ENCODE measurements at regions not wholly inside any gene's neighbourhood (a gene's known extent, or its start where the extent isn't known, plus 50 kb on each side); places are given as distances from the start of the nearest gene placed in this dataset.

DNA sequence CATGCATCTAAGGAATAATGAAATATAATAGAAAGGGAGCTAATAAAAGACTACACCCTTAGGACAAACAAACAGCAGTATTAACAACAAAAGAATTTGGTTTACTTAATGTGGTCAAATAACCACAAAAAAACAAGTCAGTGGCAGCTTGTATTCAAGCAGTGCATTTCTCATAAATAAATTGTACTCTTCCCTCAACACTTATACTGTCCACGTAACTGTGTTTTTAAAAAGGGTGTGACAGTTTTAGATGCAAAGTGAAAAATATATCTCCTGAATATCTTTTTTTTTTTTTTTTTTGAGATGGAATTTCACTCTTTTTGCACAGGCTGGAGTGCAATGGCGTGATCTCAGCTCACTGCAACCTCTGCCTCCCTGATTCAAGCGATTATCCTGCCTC is 698.2 kb upstream of the CADM2 start:
- Histone ChIP-seq H4K20me1 (ENCODE audit: insufficient read depth, low read depth, low read length) (no peaks in the 10 kb centered on the region), H3K36me3 (ENCODE audit: insufficient read depth, low read length) (no peaks in the 10 kb centered on the region), H3K27me3 (ENCODE audit: low read length) (no peaks in the 10 kb centered on the region), H3K9ac (ENCODE audit: low read length) (no peak overlapping the region), H3K9me2 (replicated peaks; ENCODE audit: insufficient read depth, low read length) (no peaks in the 10 kb centered on the region), H3K4me2 (ENCODE audit: low read depth, low read length, poor library complexity, severe bottlenecking) (no peak overlapping the region), H3K27ac (ENCODE audit: low read length) (no peak overlapping the region), H3K9me3 (ENCODE audit: low read length) (peaks cover 17% of the 10 kb centered on the region), H3K4me1 (ENCODE audit: low read length) (no peaks in the 10 kb centered on the region), H3K79me2 (ENCODE audit: low read length) (no peaks in the 10 kb centered on the region), H3K4me3 (ENCODE audit: low read length) (no peak overlapping the region), H2AFZ (ENCODE audit: low read length) (no peak overlapping the region)
- no peak for DNase-seq

DNA sequence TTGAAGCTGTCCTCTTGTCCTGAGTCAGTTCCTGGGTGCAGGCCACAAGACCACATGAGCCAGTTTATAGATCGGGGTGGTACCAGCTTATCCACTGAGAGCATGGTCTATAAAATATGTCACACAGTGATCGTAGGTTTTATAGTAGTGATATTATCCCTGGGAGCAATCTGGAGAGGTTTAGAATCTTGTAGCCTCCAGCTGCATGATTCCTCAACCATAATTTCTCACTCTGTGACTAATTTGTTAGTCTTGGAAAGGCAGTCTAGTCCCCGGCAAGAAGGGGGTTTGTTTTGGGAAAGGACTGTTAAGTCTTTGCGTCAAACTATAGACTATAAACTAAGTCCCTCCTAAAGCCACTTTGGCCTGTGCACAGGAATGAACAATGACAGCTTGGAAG is 693.0 kb upstream of the CADM2 start:
- no peak overlapping the region for H3K4me3 ChIP-seq (ENCODE audit: low read length)
- no peaks in the 10 kb centered on the region for H3K9me2 ChIP-seq (replicated peaks; ENCODE audit: insufficient read depth, low read length)
- no peak overlapping the region for H3K4me2 ChIP-seq (ENCODE audit: low read depth, low read length, poor library complexity, severe bottlenecking)
- no peaks in the 10 kb centered on the region for H3K4me1 ChIP-seq (ENCODE audit: low read length)
- H3K9me3 ChIP-seq (ENCODE audit: low read length), result peaks cover 39% of the 10 kb centered on the region
- H3K9ac ChIP-seq (ENCODE audit: low read length), result no peak overlapping the region
- H3K27me3 ChIP-seq (ENCODE audit: low read length), result no peaks in the 10 kb centered on the region
- no peaks in the 10 kb centered on the region for H4K20me1 ChIP-seq (ENCODE audit: insufficient read depth, low read depth, low read length)
- no peak overlapping the region for H2AFZ ChIP-seq (ENCODE audit: low read length)
- H3K27ac ChIP-seq (ENCODE audit: low read length), result no peak overlapping the region
- DNase-seq, result no peak
- no peaks in the 10 kb centered on the region for H3K36me3 ChIP-seq (ENCODE audit: insufficient read depth, low read length)
- H3K79me2 ChIP-seq (ENCODE audit: low read length), result no peaks in the 10 kb centered on the region

DNA sequence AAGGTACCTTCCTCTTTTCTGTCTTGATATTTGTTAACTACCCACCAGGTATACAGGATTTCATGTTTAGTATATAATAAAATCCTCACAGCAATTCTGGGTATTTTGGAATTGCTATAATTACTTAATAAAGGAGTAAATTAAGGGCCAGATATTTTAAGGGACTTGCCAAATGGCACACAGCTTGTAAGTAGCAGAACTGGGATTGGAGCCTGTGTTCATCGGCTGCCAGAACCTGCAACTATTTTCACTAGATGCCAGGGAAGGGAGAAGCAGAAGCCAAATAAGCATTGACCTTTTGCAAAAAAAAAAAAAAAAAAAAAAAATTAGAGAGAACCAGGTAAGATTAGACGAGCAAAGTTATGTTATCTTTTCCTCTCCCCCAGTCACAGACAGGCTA is 683.3 kb upstream of the CADM2 start:
- H4K20me1 ChIP-seq (ENCODE audit: insufficient read depth, low read depth, low read length), result no peaks in the 10 kb centered on the region
- H3K4me2 ChIP-seq (ENCODE audit: low read depth, low read length, poor library complexity, severe bottlenecking), result no peak overlapping the region
- no peaks in the 10 kb centered on the region for H3K27me3 ChIP-seq (ENCODE audit: low read length)
- DNase-seq, result no peak
- no peaks in the 10 kb centered on the region for H3K4me1 ChIP-seq (ENCODE audit: low read length)
- H3K4me3 ChIP-seq (ENCODE audit: low read length), result no peak overlapping the region
- no peak overlapping the region for H2AFZ ChIP-seq (ENCODE audit: low read length)
- H3K36me3 ChIP-seq (ENCODE audit: insufficient read depth, low read length), result no peaks in the 10 kb centered on the region
- H3K9me2 ChIP-seq (replicated peaks; ENCODE audit: insufficient read depth, low read length), result no peaks in the 10 kb centered on the region
- H3K9me3 ChIP-seq (ENCODE audit: low read length), result peaks cover 15% of the 10 kb centered on the region; the same call in 1 of the 2 replicates
- H3K79me2 ChIP-seq (ENCODE audit: low read length), result no peaks in the 10 kb centered on the region
- H3K9ac ChIP-seq (ENCODE audit: low read length), result no peak overlapping the region
- no peak overlapping the region for H3K27ac ChIP-seq (ENCODE audit: low read length)

DNA sequence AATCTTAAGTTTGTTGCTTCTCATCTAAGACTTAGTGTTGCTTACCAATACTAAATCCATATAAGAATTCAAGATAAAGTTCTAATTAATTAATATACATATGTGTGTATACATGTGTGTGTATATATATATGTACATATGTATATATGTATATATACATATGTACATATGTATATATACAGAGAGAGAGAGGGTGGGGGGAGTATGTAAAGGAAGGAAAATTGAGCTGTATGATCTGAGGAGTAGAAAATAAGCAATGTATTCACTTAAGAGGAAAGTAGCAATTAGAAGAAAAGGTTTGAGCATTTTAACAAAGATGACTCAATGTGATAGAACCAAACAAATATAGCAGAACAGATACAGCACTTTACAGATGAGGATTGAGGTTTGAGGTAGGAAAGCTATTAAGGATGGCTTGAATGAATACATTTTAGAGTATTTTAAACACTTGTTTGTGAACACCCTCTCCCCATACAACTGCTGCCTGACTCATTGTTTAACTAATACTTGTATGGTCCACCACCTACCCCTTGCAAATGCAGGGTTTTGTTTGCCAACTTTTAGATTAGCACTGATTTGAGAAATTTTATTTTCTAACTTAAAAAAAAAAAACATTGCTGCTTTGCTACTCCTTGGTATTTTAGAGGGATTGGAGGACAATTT is 681.1 kb upstream of the CADM2 start:
- Histone ChIP-seq H3K4me2 (ENCODE audit: low read depth, low read length, poor library complexity, severe bottlenecking) (no peak overlapping the region), H3K4me1 (ENCODE audit: low read length) (no peaks in the 10 kb centered on the region), H3K27me3 (ENCODE audit: low read length) (no peaks in the 10 kb centered on the region), H3K36me3 (ENCODE audit: insufficient read depth, low read length) (no peaks in the 10 kb centered on the region), H4K20me1 (ENCODE audit: insufficient read depth, low read depth, low read length) (no peaks in the 10 kb centered on the region), H3K4me3 (ENCODE audit: low read length) (no peak overlapping the region), H3K79me2 (ENCODE audit: low read length) (no peaks in the 10 kb centered on the region), H3K9me3 (ENCODE audit: low read length) (peaks cover 12% of the 10 kb centered on the region), H3K9ac (ENCODE audit: low read length) (no peak overlapping the region), H2AFZ (ENCODE audit: low read length) (no peak overlapping the region), H3K27ac (ENCODE audit: low read length) (no peak overlapping the region), H3K9me2 (replicated peaks; ENCODE audit: insufficient read depth, low read length) (no peaks in the 10 kb centered on the region)
- no peak for DNase-seq

DNA sequence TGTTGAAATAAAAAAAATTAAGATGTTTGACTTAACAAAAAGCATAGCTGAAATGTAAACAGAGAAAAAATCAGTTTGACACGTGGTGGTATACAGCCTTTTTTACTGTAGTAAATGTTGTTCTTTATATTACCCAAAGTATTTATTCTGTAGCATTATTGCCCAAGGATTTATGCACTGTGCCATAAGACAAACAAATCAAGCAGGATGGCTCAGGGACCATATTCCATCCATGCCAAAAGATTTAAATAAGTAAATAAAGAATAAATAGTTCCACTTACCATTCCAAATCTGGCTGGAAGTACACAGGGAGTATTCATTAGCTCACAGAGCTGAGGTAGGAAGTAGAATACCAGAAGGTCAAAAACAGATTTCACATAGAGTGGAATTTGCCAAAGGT is 666.7 kb upstream of the CADM2 start:
- Histone ChIP-seq H3K4me3 (ENCODE audit: low read length) (no peak overlapping the region), H3K9me3 (ENCODE audit: low read length) (peaks cover 20% of the 10 kb centered on the region), H3K27me3 (ENCODE audit: low read length) (no peaks in the 10 kb centered on the region), H2AFZ (ENCODE audit: low read length) (no peak overlapping the region), H3K4me2 (ENCODE audit: low read depth, low read length, poor library complexity, severe bottlenecking) (no peak overlapping the region), H3K27ac (ENCODE audit: low read length) (no peak overlapping the region), H4K20me1 (ENCODE audit: insufficient read depth, low read depth, low read length) (no peaks in the 10 kb centered on the region), H3K79me2 (ENCODE audit: low read length) (no peaks in the 10 kb centered on the region), H3K4me1 (ENCODE audit: low read length) (no peaks in the 10 kb centered on the region), H3K36me3 (ENCODE audit: insufficient read depth, low read length) (no peaks in the 10 kb centered on the region), H3K9me2 (replicated peaks; ENCODE audit: insufficient read depth, low read length) (no peaks in the 10 kb centered on the region), H3K9ac (ENCODE audit: low read length) (no peak overlapping the region)
- DNase-seq, result no peak

DNA sequence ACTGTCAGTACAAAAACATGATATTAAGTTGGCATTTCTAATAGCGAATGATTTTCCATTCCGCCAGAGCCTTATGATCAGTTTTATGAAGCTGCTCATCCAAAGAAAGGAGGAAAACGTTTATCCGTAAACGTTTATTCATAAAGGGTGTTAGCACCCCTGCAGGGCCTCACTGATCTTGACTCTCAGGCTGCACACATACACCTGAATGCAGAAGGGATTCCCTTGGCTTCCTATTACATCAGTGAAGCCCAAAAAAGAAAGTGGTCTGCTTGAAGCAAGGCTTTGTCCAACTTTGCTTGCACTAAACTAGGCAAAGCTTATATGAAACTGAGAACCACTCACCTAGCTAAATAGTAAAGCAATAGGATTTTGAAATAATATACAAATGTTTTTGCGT is 659.5 kb upstream of the CADM2 start:
- Histone ChIP-seq H3K4me3 (ENCODE audit: low read length) (no peak overlapping the region), H3K4me1 (ENCODE audit: low read length) (no peaks in the 10 kb centered on the region), H3K36me3 (ENCODE audit: insufficient read depth, low read length) (no peaks in the 10 kb centered on the region), H2AFZ (ENCODE audit: low read length) (no peak overlapping the region), H3K27me3 (ENCODE audit: low read length) (no peaks in the 10 kb centered on the region), H3K9me3 (ENCODE audit: low read length) (peaks cover 11% of the 10 kb centered on the region), H3K9me2 (replicated peaks; ENCODE audit: insufficient read depth, low read length) (no peaks in the 10 kb centered on the region), H3K4me2 (ENCODE audit: low read depth, low read length, poor library complexity, severe bottlenecking) (no peak overlapping the region), H4K20me1 (ENCODE audit: insufficient read depth, low read depth, low read length) (no peaks in the 10 kb centered on the region), H3K27ac (ENCODE audit: low read length) (no peak overlapping the region), H3K79me2 (ENCODE audit: low read length) (no peaks in the 10 kb centered on the region), H3K9ac (ENCODE audit: low read length) (no peak overlapping the region)
- no peak for DNase-seq

DNA sequence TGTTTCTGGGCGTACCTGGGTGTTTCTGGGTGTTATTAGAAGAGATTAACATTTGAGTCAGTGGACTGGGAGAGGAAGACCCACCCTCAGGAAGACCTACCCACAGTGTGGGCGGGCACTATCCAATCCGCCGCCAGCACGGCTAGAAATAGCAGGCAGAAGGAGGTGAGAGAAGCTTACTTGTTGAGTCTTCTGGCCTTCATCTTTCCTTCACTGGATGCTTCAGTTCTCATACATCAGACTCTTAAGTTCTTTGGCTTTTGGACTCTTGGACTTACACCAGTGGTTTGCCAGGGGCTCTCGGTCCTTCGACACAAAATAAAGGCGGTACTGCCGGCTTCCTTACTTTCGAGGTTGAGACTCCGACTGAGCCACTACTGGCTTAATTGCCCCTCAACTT is 654.6 kb upstream of the CADM2 start:
- no peaks in the 10 kb centered on the region for H3K79me2 ChIP-seq (ENCODE audit: low read length)

DNA sequence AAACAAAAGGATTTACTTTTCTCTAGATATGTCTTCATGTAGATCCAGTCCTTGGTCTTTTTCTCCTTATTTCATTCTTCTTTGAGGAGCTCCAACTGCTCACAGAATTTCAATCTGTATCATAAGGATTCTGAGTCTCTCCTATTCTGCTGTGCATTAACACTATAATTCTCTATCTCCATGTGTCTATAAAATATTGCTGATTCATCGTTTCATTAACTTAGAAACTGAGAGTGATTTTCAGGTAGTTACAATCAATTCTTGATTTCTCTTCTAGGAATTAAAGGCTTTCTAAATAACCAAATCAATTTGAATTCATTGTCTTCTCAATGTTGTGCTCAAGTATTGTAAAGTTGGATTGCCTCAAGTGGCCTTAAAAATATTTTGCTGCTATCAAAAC is 651.5 kb upstream of the CADM2 start:
- DNase-seq, result no peak
- Histone ChIP-seq H3K9me3 (ENCODE audit: low read length) (peaks cover 3% of the 10 kb centered on the region), H3K27ac (ENCODE audit: low read length) (no peak overlapping the region), H3K36me3 (ENCODE audit: insufficient read depth, low read length) (no peaks in the 10 kb centered on the region), H3K4me3 (ENCODE audit: low read length) (no peak overlapping the region), H4K20me1 (ENCODE audit: insufficient read depth, low read depth, low read length) (no peaks in the 10 kb centered on the region), H3K9me2 (replicated peaks; ENCODE audit: insufficient read depth, low read length) (no peaks in the 10 kb centered on the region), H3K9ac (ENCODE audit: low read length) (no peak overlapping the region), H3K79me2 (ENCODE audit: low read length) (no peaks in the 10 kb centered on the region), H2AFZ (ENCODE audit: low read length) (no peak overlapping the region), H3K27me3 (ENCODE audit: low read length) (no peaks in the 10 kb centered on the region), H3K4me2 (ENCODE audit: low read depth, low read length, poor library complexity, severe bottlenecking) (no peak overlapping the region), H3K4me1 (ENCODE audit: low read length) (no peaks in the 10 kb centered on the region)

More for the DNA sequence above, 654.6 kb upstream of the CADM2 start:
- Histone ChIP-seq H3K4me2 (ENCODE audit: low read depth, low read length, poor library complexity, severe bottlenecking) (no peak overlapping the region), H2AFZ (ENCODE audit: low read length) (no peak overlapping the region), H3K9me3 (ENCODE audit: low read length) (peaks cover 7% of the 10 kb centered on the region), H3K9me2 (replicated peaks; ENCODE audit: insufficient read depth, low read length) (no peaks in the 10 kb centered on the region), H3K4me3 (ENCODE audit: low read length) (no peak overlapping the region), H3K27ac (ENCODE audit: low read length) (no peak overlapping the region), H4K20me1 (ENCODE audit: insufficient read depth, low read depth, low read length) (no peaks in the 10 kb centered on the region), H3K4me1 (ENCODE audit: low read length) (no peaks in the 10 kb centered on the region), H3K27me3 (ENCODE audit: low read length) (no peaks in the 10 kb centered on the region), H3K9ac (ENCODE audit: low read length) (no peak overlapping the region), H3K36me3 (ENCODE audit: insufficient read depth, low read length) (no peaks in the 10 kb centered on the region)
- no peak for DNase-seq

DNA sequence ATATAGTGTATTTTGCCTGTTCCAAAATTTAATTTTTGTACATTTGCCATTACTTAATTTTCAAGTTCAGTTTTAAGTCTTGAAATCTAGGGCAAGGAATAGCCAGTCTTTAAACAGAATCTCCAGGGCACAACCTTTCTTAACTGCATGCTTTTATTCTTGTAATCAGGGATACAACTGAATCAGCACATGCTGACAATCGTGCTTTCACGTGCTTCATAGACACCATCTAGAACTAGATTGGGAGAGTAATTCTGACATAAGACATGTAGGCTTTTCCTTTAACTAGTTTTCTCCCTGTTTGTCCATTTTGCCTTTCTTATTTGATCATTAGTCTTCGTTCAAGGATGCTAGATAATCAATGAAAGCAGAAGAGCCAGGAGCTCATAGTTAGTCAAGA is 650.4 kb upstream of the CADM2 start:
- no peaks in the 10 kb centered on the region for H3K36me3 ChIP-seq (ENCODE audit: insufficient read depth, low read length)
- DNase-seq, result no peak
- no peaks in the 10 kb centered on the region for H3K27me3 ChIP-seq (ENCODE audit: low read length)
- no peak overlapping the region for H2AFZ ChIP-seq (ENCODE audit: low read length)
- H3K4me3 ChIP-seq (ENCODE audit: low read length), result no peak overlapping the region
- H3K4me1 ChIP-seq (ENCODE audit: low read length), result no peaks in the 10 kb centered on the region
- no peak overlapping the region for H3K9ac ChIP-seq (ENCODE audit: low read length)
- no peak overlapping the region for H3K27ac ChIP-seq (ENCODE audit: low read length)
- peaks cover 3% of the 10 kb centered on the region; the same call in 1 of the 2 replicates for H3K9me3 ChIP-seq (ENCODE audit: low read length)
- no peaks in the 10 kb centered on the region for H3K79me2 ChIP-seq (ENCODE audit: low read length)
- H3K9me2 ChIP-seq (replicated peaks; ENCODE audit: insufficient read depth, low read length), result no peaks in the 10 kb centered on the region
- H3K4me2 ChIP-seq (ENCODE audit: low read depth, low read length, poor library complexity, severe bottlenecking), result no peak overlapping the region
- H4K20me1 ChIP-seq (ENCODE audit: insufficient read depth, low read depth, low read length), result no peaks in the 10 kb centered on the region

Measured in Karpas-422 (cell line).